OCI-LY3 (cell line): ENCODE measurements at regions not wholly inside any gene's neighbourhood (a gene's known extent, or its start where the extent isn't known, plus 50 kb on each side); places are given as distances from the start of the nearest gene placed in this dataset.

ENCODE experiments used
- H2AFZ ChIP-seq: fragments of 200-600, 300-600 bp; shearing (Covaris generic); 2 replicates; pipeline ENCODE4 v1.6.0; 2014; ENCODE audit warnings: antibody characterized with exemption, low read depth, low read length
- H3K27ac ChIP-seq: fragments of 200-600, 300-600 bp; sonication (generic); 2 replicates; pipeline ENCODE4 v1.5.1; 2014; ENCODE audit warnings: mild to moderate bottlenecking, low read length, moderate library complexity, mixed read lengths
- H3K27me3 ChIP-seq: fragments of 200-600, 300-600 bp; sonication (generic); 2 replicates; pipeline ENCODE4 v1.6.1; 2014; ENCODE audit warnings: low read depth, low read length, mixed read lengths
- H3K36me3 ChIP-seq: fragments of 200-600, 300-600 bp; sonication (generic); replicated peaks from 2 replicates; pipeline ENCODE3; 2014; ENCODE audit warnings: low read depth, low read length, mixed read lengths
- H3K4me1 ChIP-seq: fragments of 300-600, 200-600 bp; sonication (generic); 2 replicates; pipeline ENCODE4 v1.6.1; 2014; ENCODE audit warnings: low read length, mixed read lengths
- H3K4me2 ChIP-seq: fragments of 200-600, 300-600 bp; sonication (generic); 2 replicates; pipeline ENCODE4 v1.6.1; 2014; ENCODE audit warnings: low read length, mixed read lengths
- H3K4me3 ChIP-seq: fragments of 300-600, 200-600 bp; sonication (generic); 2 replicates; pipeline ENCODE4 v1.5.1; 2014; ENCODE audit warnings: antibody characterized with exemption, mild to moderate bottlenecking, low read length, moderate library complexity
- H3K79me2 ChIP-seq: fragments of 300-600, 200-600 bp; shearing (Covaris generic); 2 replicates; pipeline ENCODE4 v1.6.1; 2014; ENCODE audit warnings: mild to moderate bottlenecking, low read length, mixed read lengths
- H3K9ac ChIP-seq: fragments of 300-600, 200-600 bp; shearing (Covaris generic); 2 replicates; pipeline ENCODE4 v1.6.0; 2014; ENCODE audit warnings: mild to moderate bottlenecking, low read length, moderate library complexity
- H3K9me3 ChIP-seq: fragments of 200-600, 300-600 bp; shearing (Covaris generic); 2 replicates; pipeline ENCODE4 v1.6.1; 2014; ENCODE audit warnings: low read length, mixed read lengths; ENCODE audit not compliant: insufficient read depth
- H4K20me1 ChIP-seq: fragments of 200-600, 300-600 bp; sonication (generic); 2 replicates; pipeline ENCODE4 v1.6.1; 2016; ENCODE audit warnings: low read length, mixed read lengths; ENCODE audit not compliant: insufficient read depth
- CTCF ChIP-seq: fragments of 200-600, 300-600 bp; sonication (generic); IDR thresholded peaks from 2 replicates; pipeline ENCODE4 v1.5.1; 2014; ENCODE audit warnings: antibody characterized with exemption, low read length, low read depth
- EZH2phosphoT487 ChIP-seq: fragments of 200-600 bp; shearing (Covaris generic); IDR thresholded peaks from 2 replicates; pipeline ENCODE4 v1.6.1; 2018; ENCODE audit warnings: antibody characterized with exemption, mixed run types, low read depth

- Histone ChIP-seq H3K4me3 (no peak overlapping the region), H3K9me3 (no peaks in the 10 kb centered on the region), H4K20me1 (no peaks in the 10 kb centered on the region), H3K36me3 (no peaks in the 10 kb centered on the region), H3K27me3 (no peaks in the 10 kb centered on the region), H3K4me2 (no peak overlapping the region), H3K79me2 (no peaks in the 10 kb centered on the region), H3K9ac (no peak overlapping the region), H3K27ac (no peak overlapping the region), H2AFZ (no peak overlapping the region), H3K4me1 (no peaks in the 10 kb centered on the region)
- TF ChIP-seq EZH2phosphoT487 = no peak
- TF ChIP-seq CTCF = no peak
These were observed 246.6 kb upstream of the DYNLRB2 start for GRCh38 chr16:80294172-80294571.

GRCh38 chr16:80288616-80289015 lies 252.2 kb upstream of the DYNLRB2 start:
- Histone ChIP-seq H3K4me2 (no peak overlapping the region), H3K79me2 (no peaks in the 10 kb centered on the region), H3K27ac (no peak overlapping the region), H3K9me3 (no peaks in the 10 kb centered on the region), H3K27me3 (no peaks in the 10 kb centered on the region), H3K9ac (no peak overlapping the region), H3K4me1 (no peaks in the 10 kb centered on the region), H2AFZ (no peak overlapping the region), H3K36me3 (no peaks in the 10 kb centered on the region), H4K20me1 (no peaks in the 10 kb centered on the region), H3K4me3 (no peak overlapping the region)
- TF ChIP-seq CTCF (no peak), EZH2phosphoT487 (no peak)

GRCh38 chr16:80287674-80288073 lies 253.1 kb upstream of the DYNLRB2 start:
- no peaks in the 10 kb centered on the region for H3K9me3 ChIP-seq
- no peak overlapping the region for H3K4me2 ChIP-seq
- no peak overlapping the region for H3K4me3 ChIP-seq
- no peaks in the 10 kb centered on the region for H3K27me3 ChIP-seq
- no peaks in the 10 kb centered on the region for H3K79me2 ChIP-seq
- H3K27ac ChIP-seq = no peak overlapping the region
- H3K36me3 ChIP-seq = no peaks in the 10 kb centered on the region
- H3K9ac ChIP-seq = no peak overlapping the region
- H4K20me1 ChIP-seq = no peaks in the 10 kb centered on the region
- H3K4me1 ChIP-seq = no peaks in the 10 kb centered on the region
- TF ChIP-seq CTCF (no peak), EZH2phosphoT487 (no peak)
- no peak overlapping the region for H2AFZ ChIP-seq

GRCh38 chr16:80285104-80285503 lies 255.7 kb upstream of the DYNLRB2 start:
- no peak overlapping the region for H3K27ac ChIP-seq
- no peak for TF ChIP-seq EZH2phosphoT487
- TF ChIP-seq CTCF = no peak
- H3K79me2 ChIP-seq = no peaks in the 10 kb centered on the region
- no peak overlapping the region for H2AFZ ChIP-seq
- H3K4me2 ChIP-seq = no peak overlapping the region
- no peaks in the 10 kb centered on the region for H4K20me1 ChIP-seq
- H3K27me3 ChIP-seq = no peaks in the 10 kb centered on the region
- H3K9ac ChIP-seq = no peak overlapping the region
- no peak overlapping the region for H3K4me3 ChIP-seq
- no peaks in the 10 kb centered on the region for H3K9me3 ChIP-seq
- no peaks in the 10 kb centered on the region for H3K4me1 ChIP-seq
- H3K36me3 ChIP-seq = no peaks in the 10 kb centered on the region
